WTC11 (cell line): ENCODE measurements at regions not wholly inside any gene's neighbourhood (a gene's known extent, or its start where the extent isn't known, plus 50 kb on each side); places are given as distances from the start of the nearest gene placed in this dataset.

ENCODE experiments used
- ESRRA ChIP-seq: sonication (generic); formaldehyde crosslinking; IDR thresholded peaks from 2 replicates; pipeline ENCODE4 v1.8.1; 2022; ENCODE audit warnings: mild to moderate bottlenecking, missing genetic modification reagents, borderline replicate concordance
- MAX ChIP-seq: sonication (generic); formaldehyde crosslinking; IDR thresholded peaks from 2 replicates; pipeline ENCODE4 v1.8.0; 2022; ENCODE audit warnings: mild to moderate bottlenecking, missing genetic modification reagents
- TCF7 ChIP-seq: sonication (generic); formaldehyde crosslinking; IDR thresholded peaks from 2 replicates; pipeline ENCODE4 v1.8.0; 2022; ENCODE audit warnings: mild to moderate bottlenecking, low read depth, missing genetic modification reagents, moderate library complexity
- ZBTB21 ChIP-seq: sonication (generic); formaldehyde crosslinking; IDR thresholded peaks from 2 replicates; pipeline ENCODE4 v1.8.1; 2023; ENCODE audit warnings: mild to moderate bottlenecking, missing genetic modification reagents, borderline replicate concordance
- ZNF512 ChIP-seq: sonication (generic); formaldehyde crosslinking; IDR thresholded peaks from 2 replicates; pipeline ENCODE4 v1.8.1; 2022; ENCODE audit warnings: missing genetic modification reagents, borderline replicate concordance
- TF ChIP-seq, protein P1 (sequence below): fragments of 200-600 bp; IDR thresholded peaks from 2 replicates; pipeline ENCODE4 v1.8.0; 2022; ENCODE audit warnings: antibody characterized with exemption
- TF ChIP-seq, protein P2 (sequence below): sonication (generic); formaldehyde crosslinking; IDR thresholded peaks from 2 replicates; pipeline ENCODE4 v1.8.0; 2023; ENCODE audit warnings: mild to moderate bottlenecking, missing genetic modification reagents

- TF ChIP-seq ZNF512, result no peak
- TF ChIP-seq, protein P1, sequence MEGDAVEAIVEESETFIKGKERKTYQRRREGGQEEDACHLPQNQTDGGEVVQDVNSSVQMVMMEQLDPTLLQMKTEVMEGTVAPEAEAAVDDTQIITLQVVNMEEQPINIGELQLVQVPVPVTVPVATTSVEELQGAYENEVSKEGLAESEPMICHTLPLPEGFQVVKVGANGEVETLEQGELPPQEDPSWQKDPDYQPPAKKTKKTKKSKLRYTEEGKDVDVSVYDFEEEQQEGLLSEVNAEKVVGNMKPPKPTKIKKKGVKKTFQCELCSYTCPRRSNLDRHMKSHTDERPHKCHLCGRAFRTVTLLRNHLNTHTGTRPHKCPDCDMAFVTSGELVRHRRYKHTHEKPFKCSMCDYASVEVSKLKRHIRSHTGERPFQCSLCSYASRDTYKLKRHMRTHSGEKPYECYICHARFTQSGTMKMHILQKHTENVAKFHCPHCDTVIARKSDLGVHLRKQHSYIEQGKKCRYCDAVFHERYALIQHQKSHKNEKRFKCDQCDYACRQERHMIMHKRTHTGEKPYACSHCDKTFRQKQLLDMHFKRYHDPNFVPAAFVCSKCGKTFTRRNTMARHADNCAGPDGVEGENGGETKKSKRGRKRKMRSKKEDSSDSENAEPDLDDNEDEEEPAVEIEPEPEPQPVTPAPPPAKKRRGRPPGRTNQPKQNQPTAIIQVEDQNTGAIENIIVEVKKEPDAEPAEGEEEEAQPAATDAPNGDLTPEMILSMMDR, result no peak
- no peak for TF ChIP-seq ZBTB21 (CRISPR knock-in tag)
- TF ChIP-seq TCF7 (CRISPR knock-in tag), result no peak
- TF ChIP-seq, protein P2, sequence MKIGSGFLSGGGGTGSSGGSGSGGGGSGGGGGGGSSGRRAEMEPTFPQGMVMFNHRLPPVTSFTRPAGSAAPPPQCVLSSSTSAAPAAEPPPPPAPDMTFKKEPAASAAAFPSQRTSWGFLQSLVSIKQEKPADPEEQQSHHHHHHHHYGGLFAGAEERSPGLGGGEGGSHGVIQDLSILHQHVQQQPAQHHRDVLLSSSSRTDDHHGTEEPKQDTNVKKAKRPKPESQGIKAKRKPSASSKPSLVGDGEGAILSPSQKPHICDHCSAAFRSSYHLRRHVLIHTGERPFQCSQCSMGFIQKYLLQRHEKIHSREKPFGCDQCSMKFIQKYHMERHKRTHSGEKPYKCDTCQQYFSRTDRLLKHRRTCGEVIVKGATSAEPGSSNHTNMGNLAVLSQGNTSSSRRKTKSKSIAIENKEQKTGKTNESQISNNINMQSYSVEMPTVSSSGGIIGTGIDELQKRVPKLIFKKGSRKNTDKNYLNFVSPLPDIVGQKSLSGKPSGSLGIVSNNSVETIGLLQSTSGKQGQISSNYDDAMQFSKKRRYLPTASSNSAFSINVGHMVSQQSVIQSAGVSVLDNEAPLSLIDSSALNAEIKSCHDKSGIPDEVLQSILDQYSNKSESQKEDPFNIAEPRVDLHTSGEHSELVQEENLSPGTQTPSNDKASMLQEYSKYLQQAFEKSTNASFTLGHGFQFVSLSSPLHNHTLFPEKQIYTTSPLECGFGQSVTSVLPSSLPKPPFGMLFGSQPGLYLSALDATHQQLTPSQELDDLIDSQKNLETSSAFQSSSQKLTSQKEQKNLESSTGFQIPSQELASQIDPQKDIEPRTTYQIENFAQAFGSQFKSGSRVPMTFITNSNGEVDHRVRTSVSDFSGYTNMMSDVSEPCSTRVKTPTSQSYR (CRISPR knock-in tag), result no peak
- no peak for TF ChIP-seq MAX (CRISPR knock-in tag)
- TF ChIP-seq ESRRA (CRISPR knock-in tag), result no peak
Observed at GRCh38 chr1:80594013-80594412, 1206.7 kb upstream of the ADGRL2 start.
